ENCODE measurements at regions not wholly inside any gene's neighbourhood (a gene's known extent, or its start where the extent isn't known, plus 50 kb on each side); places are given as distances from the start of the nearest gene placed in this dataset.

- TF ChIP-seq, protein P1, sequence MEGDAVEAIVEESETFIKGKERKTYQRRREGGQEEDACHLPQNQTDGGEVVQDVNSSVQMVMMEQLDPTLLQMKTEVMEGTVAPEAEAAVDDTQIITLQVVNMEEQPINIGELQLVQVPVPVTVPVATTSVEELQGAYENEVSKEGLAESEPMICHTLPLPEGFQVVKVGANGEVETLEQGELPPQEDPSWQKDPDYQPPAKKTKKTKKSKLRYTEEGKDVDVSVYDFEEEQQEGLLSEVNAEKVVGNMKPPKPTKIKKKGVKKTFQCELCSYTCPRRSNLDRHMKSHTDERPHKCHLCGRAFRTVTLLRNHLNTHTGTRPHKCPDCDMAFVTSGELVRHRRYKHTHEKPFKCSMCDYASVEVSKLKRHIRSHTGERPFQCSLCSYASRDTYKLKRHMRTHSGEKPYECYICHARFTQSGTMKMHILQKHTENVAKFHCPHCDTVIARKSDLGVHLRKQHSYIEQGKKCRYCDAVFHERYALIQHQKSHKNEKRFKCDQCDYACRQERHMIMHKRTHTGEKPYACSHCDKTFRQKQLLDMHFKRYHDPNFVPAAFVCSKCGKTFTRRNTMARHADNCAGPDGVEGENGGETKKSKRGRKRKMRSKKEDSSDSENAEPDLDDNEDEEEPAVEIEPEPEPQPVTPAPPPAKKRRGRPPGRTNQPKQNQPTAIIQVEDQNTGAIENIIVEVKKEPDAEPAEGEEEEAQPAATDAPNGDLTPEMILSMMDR (IDR thresholded peaks at IDR 0.05): no peak
- no peak for TF ChIP-seq POLR2A (IDR thresholded peaks at IDR 0.05)
These were observed 479.1 kb downstream of the ATP23 start for GRCh38 chr12:58420503-58420902.

Measured in esophagus squamous epithelium (tissue), 4 donors.